ENCODE measurements at regions not wholly inside any gene's neighbourhood (a gene's known extent, or its start where the extent isn't known, plus 50 kb on each side); places are given as distances from the start of the nearest gene placed in this dataset.

- TF ChIP-seq CTCF (IDR thresholded peaks at IDR 0.05) (no peak), POLR2A (IDR thresholded peaks at IDR 0.05) (no peak)
These were observed 271.9 kb downstream of the GPD2 start for GRCh38 chr2:156708051-156708450.

All from heart left ventricle (tissue), 13 donors.